ENCODE measurements at regions not wholly inside any gene's neighbourhood (a gene's known extent, or its start where the extent isn't known, plus 50 kb on each side); places are given as distances from the start of the nearest gene placed in this dataset.

DNA sequence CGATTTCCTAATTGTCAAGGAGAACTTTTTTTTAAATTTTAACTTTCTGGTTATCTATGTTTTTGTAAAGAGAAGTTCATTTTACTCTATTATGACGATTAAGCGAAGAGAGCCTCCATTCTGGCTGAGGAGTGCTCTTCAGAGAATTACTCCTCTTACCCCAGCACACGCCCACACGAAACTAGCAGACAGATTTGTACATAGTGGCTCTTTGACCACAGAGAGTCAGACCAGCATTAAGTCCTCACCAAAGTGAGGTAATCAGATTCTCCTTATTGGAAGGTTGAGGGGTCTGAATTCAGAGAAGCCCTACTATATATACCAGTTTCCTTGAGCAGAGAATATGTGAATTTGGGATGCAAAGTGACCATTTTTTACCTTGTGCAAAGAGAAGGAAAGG, 204.8 kb upstream of the TSC22D2 start:
- H3K23ac ChIP-seq (ENCODE audit: insufficient read length) = no peak overlapping the region
- no peak overlapping the region for H2BK20ac ChIP-seq (ENCODE audit: low read length)
- no peak overlapping the region for H3K4me2 ChIP-seq (ENCODE audit: insufficient read depth in 1 of 2, low read depth in 2 of 2, low read length in 2 of 2)
- no peaks in the 10 kb centered on the region for H3K27me3 ChIP-seq (replicated peaks in 1 of 4; ENCODE audit: control insufficient read depth in 3 of 4, extremely low read depth in 1 of 4, insufficient read depth in 3 of 4, low read length in 3 of 4)
- H4K20me1 ChIP-seq (replicated peaks in 1 of 2; ENCODE audit: control insufficient read depth in 1 of 2, insufficient read depth in 2 of 2, low read length in 2 of 2) = no peaks in the 10 kb centered on the region
- DNase-seq (ENCODE audit: low read depth in 1 of 2, low spot score in 2 of 2) (no peak), FAIRE-seq (no peak)
- no peak overlapping the region for H3K14ac ChIP-seq (ENCODE audit: insufficient read length)
- no peaks in the 10 kb centered on the region for H3K79me2 ChIP-seq (ENCODE audit: control insufficient read depth in 1 of 2, insufficient read depth in 2 of 2, low read length in 2 of 2)
- no peak overlapping the region for H4K91ac ChIP-seq (replicated peaks; ENCODE audit: insufficient read length, low read length)
- no peaks in the 10 kb centered on the region for H3K79me1 ChIP-seq (ENCODE audit: low read depth, low read length)
- no peak overlapping the region for H2BK15ac ChIP-seq (ENCODE audit: low read length)
- no peak overlapping the region for H2BK120ac ChIP-seq (replicated peaks; ENCODE audit: low read depth, low read length)
- no peak overlapping the region for H3K56ac ChIP-seq (replicated peaks; ENCODE audit: insufficient read length, low read depth, low read length)
- CTCF ChIA-PET (ENCODE audit: partially characterized antibody) = interaction anchor here (0.7 to 1.2 kb wide), 2 partner anchors 16 to 36 kb away, joined by 3 to 4 read pairs; no protein-coding TSS in a partner anchor
- no peaks in the 10 kb centered on the region for H3K9me3 ChIP-seq (ENCODE audit: insufficient read depth in 2 of 2, low read depth in 1 of 2, low read length in 1 of 2)
- H2AK5ac ChIP-seq (ENCODE audit: low read depth, low read length) = no peak overlapping the region
- no peak overlapping the region for H3K9ac ChIP-seq (replicated peaks in 1 of 4; ENCODE audit: extremely low read depth in 1 of 4, low read depth in 3 of 4, low read length in 3 of 4)
- no peak overlapping the region for H3K27ac ChIP-seq (ENCODE audit: low read depth, low read length)
- H2BK12ac ChIP-seq (ENCODE audit: low read depth, low read length) = no peak overlapping the region
- no peak overlapping the region for H3K4me3 ChIP-seq (ENCODE audit: extremely low read depth in 1 of 4, insufficient read depth in 2 of 4, low read depth in 3 of 4, low read length in 4 of 4)
- peaks cover 0 to 5% (median 2%) of the 10 kb centered on the region in 4 experiments; a peak in 5 of 7 replicates for H3K4me1 ChIP-seq (replicated peaks in 1 of 4; ENCODE audit: control insufficient read depth in 3 of 4, insufficient read depth in 4 of 4, low read length in 3 of 4)
- H3K4ac ChIP-seq (replicated peaks; ENCODE audit: insufficient read length, low read depth, low read length) = no peak overlapping the region
- 93% methylated on average over 5 of the region's 5 CpGs; no CpG with 5 or more reads in 1 of the 2 experiments for WGBS, 2 experiments (ENCODE audit: extremely low coverage in 1 of 2, insufficient coverage in 1 of 2, insufficient read length in 1 of 2, insufficient replicate concordance in 2 of 2, low coverage in 1 of 2, low lambda C conversion rate in 2 of 2, missing lambda C conversion rate in 1 of 2)
- no peak overlapping the region for H4K8ac ChIP-seq (ENCODE audit: extremely low read depth, insufficient read depth, low read length)
- H3K18ac ChIP-seq (ENCODE audit: extremely low read depth, low read length) = no peak overlapping the region
- H3K23me2 ChIP-seq (ENCODE audit: low read depth, low read length) = no peaks in the 10 kb centered on the region; the same call in 1 of the 2 replicates
- no peak overlapping the region for H2AFZ ChIP-seq (ENCODE audit: low read length)
- H4K5ac ChIP-seq (ENCODE audit: insufficient read length, low read depth, low read length) = no peak overlapping the region
- POLR2A ChIA-PET (ENCODE audit: partially characterized antibody) = interaction anchor here (2.1 kb wide), 1 partner anchor 232 kb away, joined by 7 read pairs; the partner anchor contains the start of gene PFN2
- H2BK5ac ChIP-seq (ENCODE audit: low read depth, low read length) = no peak overlapping the region
- no peaks in the 10 kb centered on the region for H3K36me3 ChIP-seq (ENCODE audit: control insufficient read depth in 2 of 4, insufficient read depth in 4 of 4, low read length in 3 of 4)
- TF ChIP-seq KDM4A (IDR thresholded peaks at IDR 0.05; ENCODE audit: low read depth, low read length, severe bottlenecking) (no peak), KDM5A (IDR thresholded peaks at IDR 0.05; ENCODE audit: low read length) (no peak), EZH2 (IDR thresholded peaks at IDR 0.05; ENCODE audit: low read depth, low read length, severe bottlenecking) (no peak), TEAD4 (IDR thresholded peaks at IDR 0.05; ENCODE audit: low read depth, low read length) (no peak), NRF1 (IDR thresholded peaks at IDR 0.05; ENCODE audit: low read depth, low read length) (no peak), HDAC6 (IDR thresholded peaks at IDR 0.05; ENCODE audit: low read depth, low read length) (no peak), RBBP5 (IDR thresholded peaks at IDR 0.05; ENCODE audit: borderline replicate concordance, low read depth, low read length) (no peak), CTBP2 (IDR thresholded peaks at IDR 0.05; ENCODE audit: borderline replicate concordance, insufficient read depth, insufficient read length, low read length) (no peak), SIRT6 (IDR thresholded peaks at IDR 0.05; ENCODE audit: low read length) (no peak), RXRA (IDR thresholded peaks at IDR 0.05; ENCODE audit: insufficient read depth, low read depth, low read length) (no peak), RAD21 (IDR thresholded peaks at IDR 0.05 in 1 of 2, conservative IDR thresholded peaks at IDR 0.05 in 1 of 2; ENCODE audit: low read depth in 2 of 2, low read length in 2 of 2) (no peak)
- TF ChIP-seq, protein P1, sequence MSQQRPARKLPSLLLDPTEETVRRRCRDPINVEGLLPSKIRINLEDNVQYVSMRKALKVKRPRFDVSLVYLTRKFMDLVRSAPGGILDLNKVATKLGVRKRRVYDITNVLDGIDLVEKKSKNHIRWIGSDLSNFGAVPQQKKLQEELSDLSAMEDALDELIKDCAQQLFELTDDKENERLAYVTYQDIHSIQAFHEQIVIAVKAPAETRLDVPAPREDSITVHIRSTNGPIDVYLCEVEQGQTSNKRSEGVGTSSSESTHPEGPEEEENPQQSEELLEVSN (IDR thresholded peaks at IDR 0.05) = no peak
- TF ChIP-seq, protein P2, sequence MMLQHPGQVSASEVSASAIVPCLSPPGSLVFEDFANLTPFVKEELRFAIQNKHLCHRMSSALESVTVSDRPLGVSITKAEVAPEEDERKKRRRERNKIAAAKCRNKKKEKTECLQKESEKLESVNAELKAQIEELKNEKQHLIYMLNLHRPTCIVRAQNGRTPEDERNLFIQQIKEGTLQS (IDR thresholded peaks at IDR 0.05; ENCODE audit: insufficient read depth, low read depth, low read length) = no peak
